GM13976 (cell line): ENCODE measurements at regions not wholly inside any gene's neighbourhood (a gene's known extent, or its start where the extent isn't known, plus 50 kb on each side); places are given as distances from the start of the nearest gene placed in this dataset.

Source experiments
- DNase-seq: peaks from one replicate; pipeline ENCODE4 v3.0.0; 2012; ENCODE audit warnings: low spot score
- CTCF ChIP-seq: IDR thresholded peaks from 2 replicates; pipeline ENCODE4 v1.5.1; 2012; ENCODE audit warnings: borderline replicate concordance, mild to moderate bottlenecking; ENCODE audit not compliant: insufficient read depth; ENCODE audit errors: extremely low read depth, missing control alignments, control extremely low read depth
- in situ Hi-C: fragments of 300-500 bp; cut with MboI; formaldehyde crosslinking; loops from one replicate; pipeline ENCODE4 v1.12.0; 2022; ENCODE audit warnings: low sequenced_read_pairs, mixed read lengths, inconsistent platforms; ENCODE audit not compliant: unreplicated experiment

DNA sequence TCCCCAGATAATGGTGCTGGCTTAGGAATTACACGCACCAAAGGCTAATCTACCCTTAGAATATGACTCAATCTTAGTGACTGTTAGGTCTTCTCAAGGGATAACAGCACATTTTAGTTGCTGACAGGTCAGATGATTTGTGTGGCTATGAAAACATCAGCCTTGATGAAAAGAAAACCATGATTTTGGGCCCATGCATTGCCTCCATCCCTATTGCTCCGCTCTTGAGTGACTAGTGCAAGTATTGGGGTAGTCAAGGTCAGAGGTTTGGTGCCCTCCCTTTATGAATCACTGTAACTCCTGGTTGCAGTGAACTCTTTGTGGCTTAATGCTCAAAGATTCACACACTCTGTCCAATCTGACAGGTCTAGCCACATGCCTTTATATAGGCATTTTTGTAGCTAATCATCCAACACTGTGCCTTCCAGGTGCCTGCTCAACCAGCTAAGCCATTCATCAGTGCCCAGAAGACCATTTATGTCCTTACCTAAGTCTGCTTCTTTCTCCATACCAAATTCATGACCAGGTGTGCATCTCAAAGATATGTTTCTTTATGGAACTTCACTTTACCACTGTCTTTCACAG lies 251.6 kb downstream of the KCNJ2 start:
- DNase-seq = no peak
- in situ Hi-C loops = no loop called here
- no peak for TF ChIP-seq CTCF

- in situ Hi-C loops = no loop called here
- no peak for DNase-seq
- no peak for TF ChIP-seq CTCF
These were observed 253.5 kb downstream of the KCNJ2 start for GRCh38 chr17:70422862-70423261.

DNA sequence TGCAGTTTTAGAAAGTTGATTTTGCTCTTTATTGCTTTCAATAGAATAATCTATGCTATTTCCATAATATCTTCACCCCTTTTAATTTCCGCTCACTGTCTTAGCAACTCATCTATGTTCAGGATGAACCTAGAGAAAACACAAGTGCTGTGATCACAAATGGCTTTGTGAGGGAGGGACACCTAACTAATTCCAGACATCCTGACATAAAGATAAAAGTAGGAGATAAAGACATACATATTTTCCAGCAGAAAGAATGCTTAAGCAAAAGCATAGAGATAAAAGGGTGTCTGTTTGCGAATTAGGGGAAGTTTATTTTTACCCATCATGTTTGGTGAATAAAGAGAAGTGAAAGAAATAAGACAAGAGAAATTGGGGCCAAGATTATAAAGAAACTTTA lies 254.2 kb downstream of the KCNJ2 start:
- in situ Hi-C loops = no loop called here
- no peak for DNase-seq
- TF ChIP-seq CTCF = no peak

- in situ Hi-C loops = no loop called here
- DNase-seq = no peak
- no peak for TF ChIP-seq CTCF
These were observed 257.4 kb downstream of the KCNJ2 start for GRCh38 chr17:70426752-70427151.

- in situ Hi-C loops = no loop called here
These were observed 265.5 kb downstream of the KCNJ2 start for GRCh38 chr17:70434536-70435490.

DNA sequence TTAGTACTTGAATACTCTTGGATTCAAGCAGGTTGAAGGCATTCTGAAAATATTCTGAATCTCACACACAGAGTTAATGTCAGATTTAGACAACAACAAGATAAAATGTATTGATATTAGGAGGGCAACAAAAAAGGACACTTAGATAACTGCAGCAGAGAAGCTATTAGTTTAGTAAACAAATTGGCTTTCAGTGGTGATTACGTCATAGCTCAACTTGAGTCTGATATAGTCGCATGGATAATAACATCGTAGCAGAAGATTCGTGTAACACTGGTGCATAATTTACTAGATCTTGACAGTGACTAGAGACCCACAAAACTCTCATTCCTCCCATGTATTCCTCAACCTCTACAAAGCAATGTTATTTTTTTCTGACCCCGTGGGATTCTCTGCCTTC lies 268.3 kb downstream of the KCNJ2 start:
- TF ChIP-seq CTCF = no peak
- DNase-seq = no peak
- in situ Hi-C loops = no loop called here

More at GRCh38 chr17:70434536-70435490, 265.5 kb downstream of the KCNJ2 start:
- no peak for TF ChIP-seq CTCF
- DNase-seq = no peak
